ENCODE measurements at regions not wholly inside any gene's neighbourhood (a gene's known extent, or its start where the extent isn't known, plus 50 kb on each side); places are given as distances from the start of the nearest gene placed in this dataset.

DNA sequence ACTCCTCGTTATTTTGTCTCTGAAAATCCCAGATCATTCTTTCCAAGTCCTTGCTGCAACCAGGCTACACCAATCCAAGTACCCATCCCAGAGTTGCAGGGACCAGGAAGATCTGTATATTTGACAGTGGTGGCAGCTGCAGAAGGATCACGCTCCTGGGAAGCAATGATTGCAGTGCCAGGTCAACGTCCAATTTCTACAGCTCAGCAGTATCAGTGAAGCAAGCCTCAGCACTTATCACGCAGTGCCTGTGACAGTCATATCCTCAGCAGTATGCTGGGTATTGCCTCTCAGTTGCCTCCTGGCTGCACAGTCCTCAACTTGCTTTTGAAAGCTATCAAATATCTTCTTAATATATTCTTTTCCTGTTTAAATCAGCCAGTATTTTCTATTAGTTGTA lies 66.7 kb downstream of the BARHL2 start:
- DNase-seq, result no peak
- intact Hi-C loops (cut with DNase I), result no loop called here

DNA sequence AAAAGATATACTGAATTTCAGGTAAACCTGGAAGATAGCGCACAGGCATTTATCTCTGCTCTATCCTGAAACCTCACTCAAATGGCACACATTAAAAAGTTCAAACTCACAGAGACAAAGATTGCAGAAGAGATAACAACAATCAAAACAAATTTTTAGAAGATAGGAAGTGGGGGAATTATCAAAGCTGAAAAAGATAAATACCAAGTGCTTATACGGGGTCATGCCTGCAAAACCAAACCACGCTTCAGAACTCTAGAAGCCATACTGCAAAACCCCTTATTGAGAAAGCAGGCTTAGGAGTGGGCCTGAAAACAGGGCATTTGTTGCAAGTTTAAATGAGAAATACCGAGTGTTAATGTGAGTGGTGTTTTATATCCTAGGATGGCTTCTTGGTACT lies 76.8 kb downstream of the BARHL2 start:
- intact Hi-C loops (cut with DNase I), result no loop called here

DNA sequence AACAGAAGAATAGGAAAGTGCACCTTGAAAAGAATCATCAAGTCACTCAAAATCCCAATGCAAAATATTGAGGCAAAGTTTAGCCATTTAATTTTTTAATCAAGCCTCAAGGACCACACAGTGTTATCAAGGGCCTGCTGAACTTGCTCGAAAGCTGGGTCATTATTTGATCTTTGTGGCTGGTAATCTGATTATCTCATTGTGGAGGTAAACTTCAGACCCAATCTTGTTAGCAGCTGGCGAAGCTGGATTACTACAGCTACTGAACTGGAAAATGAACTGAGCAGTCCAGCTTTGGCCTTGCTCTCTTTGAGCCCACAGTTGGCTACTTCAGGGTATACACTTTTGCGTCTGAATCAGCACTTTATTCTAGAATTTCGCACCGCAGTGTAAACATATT lies 94.4 kb downstream of the BARHL2 start:
- intact Hi-C loops (cut with DNase I), result no loop called here
- DNase-seq, result no peak

More for the DNA sequence above, 76.8 kb downstream of the BARHL2 start:
- DNase-seq, result no peak

DNA sequence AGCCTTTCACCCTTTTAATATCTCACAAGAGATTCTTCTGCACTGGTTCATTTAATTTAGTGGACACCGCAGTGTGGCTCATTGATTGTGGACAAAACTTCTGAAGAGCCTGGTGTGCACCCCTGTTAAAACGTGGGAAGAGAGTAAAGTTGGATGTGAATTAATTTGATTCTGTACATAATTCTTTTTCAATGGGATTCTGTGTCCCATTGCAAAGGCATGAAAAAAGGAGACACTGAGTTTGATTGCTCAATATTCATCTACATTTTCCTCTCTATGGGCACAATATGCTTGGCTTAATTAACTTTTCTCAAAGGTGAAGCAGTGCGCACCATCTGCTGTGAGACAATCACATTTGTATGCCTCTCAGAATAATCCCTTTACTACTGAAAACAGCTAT lies 95.1 kb downstream of the BARHL2 start:
- intact Hi-C loops (cut with DNase I), result no loop called here
- DNase-seq, result no peak

DNA sequence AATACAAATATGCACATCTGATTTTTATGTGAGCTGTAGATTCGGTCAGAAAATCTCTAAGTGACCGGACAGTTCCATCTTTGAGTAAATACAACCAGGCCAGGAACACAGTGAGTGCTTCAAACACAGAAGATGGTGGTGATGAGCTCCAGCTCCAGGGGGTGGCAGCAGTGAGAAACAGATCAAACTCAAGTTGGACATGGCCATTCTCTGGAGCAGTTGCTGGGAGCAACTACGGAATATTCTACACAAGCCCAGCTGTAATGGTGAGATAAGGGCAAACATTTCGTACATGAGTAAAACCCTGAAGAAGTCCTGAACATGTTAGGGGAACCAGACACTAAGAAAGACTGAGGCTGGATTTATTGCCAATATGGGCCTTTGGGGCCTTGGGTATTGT lies 100.7 kb downstream of the BARHL2 start:
- peak in 20 of 42 donors; percentile 4 to 51 (median 22) for DNase-seq

DNA sequence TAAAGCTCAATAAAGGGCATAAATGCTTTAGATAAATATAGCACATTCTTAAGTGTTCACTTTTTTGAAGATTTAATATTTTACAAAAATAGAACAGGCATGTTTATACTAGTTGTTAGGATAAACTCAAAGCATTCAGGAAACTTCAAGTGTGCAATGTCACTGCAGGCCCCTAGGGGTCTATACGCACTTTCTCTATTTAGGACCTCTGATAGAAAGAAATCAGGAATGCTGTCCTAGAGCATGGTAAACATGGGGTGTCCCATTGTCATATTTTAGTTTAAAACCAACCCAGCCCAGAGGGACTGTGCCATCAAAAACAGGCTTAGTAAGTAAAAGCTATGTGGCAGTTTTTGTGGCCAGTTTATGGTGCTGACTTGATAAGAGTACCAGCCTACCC lies 102.2 kb downstream of the BARHL2 start:
- intact Hi-C loops (cut with DNase I), result no loop called here
- DNase-seq, result no peak

More for the DNA sequence above, 100.7 kb downstream of the BARHL2 start:
- intact Hi-C loops (cut with DNase I), result no loop called here

DNA sequence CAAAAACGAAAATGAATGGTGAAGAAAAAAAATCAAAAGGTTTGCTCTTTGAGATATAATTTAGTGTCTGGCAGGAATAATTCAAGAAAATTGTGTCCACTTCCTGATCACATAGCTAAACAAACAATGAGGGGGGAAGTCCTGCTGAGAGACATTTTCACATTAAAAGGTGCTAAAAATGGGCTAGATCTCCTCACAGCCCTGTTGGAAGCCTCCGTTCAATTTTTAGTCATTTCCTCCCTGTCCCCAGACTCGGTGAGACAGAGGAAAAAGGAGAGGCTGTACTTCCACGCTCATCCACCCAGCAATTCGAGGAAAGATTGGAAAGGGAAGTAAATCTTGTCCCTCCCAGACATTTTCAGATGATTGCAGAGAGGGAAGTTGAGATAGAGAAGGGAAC lies 103.7 kb downstream of the BARHL2 start:
- intact Hi-C loops (cut with DNase I), result no loop called here
- DNase-seq, result no peak

DNA sequence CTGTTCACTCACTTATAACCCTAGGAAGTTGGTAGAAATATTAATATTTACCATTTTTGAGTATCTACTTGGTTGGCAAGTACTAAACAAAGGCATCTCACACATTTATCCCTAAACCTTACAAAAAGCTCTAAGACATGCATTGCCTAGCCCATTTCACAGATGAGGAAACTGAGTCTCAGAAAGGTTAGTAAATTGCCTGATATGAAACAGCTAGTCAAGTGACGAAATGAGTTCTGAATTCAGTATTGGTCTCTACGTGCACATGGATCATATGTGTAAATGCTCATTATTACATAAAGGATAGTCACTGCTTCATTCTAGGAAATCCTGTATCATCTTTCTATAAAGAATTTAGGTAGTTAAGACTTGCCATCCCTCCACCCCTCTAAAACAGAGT lies 105.1 kb downstream of the BARHL2 start:
- DNase-seq, result no peak
- intact Hi-C loops (cut with DNase I), result no loop called here

DNA sequence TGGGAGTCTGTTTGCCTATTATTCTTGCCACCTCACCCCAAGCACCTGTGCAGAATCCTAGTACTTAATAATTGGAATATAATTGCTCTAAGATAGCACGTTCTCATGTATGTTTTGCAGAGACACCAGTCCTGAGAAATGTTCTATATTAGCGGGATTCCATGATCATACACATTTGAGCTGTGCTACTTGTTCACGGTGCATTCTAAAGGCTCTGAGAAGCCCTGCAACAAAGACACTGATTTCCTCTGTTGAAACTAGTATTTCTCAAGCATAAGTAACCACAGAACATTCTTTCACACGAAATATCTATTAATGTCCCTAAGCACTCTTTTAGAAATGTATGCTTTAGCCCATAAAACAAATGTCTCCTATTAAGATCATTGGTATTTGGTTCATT lies 109.4 kb downstream of the BARHL2 start:
- DNase-seq, result no peak
- intact Hi-C loops (cut with DNase I), result no loop called here

DNA sequence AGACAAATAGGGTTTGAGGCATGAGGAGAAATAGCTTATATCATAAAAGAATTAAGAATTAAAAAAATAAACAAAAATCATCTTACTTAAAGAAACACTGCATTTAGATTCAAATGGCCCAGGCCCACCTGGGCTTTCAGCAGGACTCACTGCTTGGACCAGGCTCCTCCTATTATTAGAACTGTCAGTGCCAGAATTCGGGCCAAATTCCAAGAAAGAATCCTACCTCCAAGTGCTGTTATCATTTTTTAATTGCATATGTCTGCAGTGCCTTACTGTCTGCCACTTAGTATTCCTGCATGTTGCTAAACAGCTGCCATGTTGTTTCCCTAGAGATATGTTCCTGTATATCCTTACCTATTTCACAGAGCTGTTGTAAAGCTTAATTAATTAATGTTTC lies 112.0 kb downstream of the BARHL2 start:
- no peak for DNase-seq
- intact Hi-C loops (cut with DNase I), result no loop called here

DNA sequence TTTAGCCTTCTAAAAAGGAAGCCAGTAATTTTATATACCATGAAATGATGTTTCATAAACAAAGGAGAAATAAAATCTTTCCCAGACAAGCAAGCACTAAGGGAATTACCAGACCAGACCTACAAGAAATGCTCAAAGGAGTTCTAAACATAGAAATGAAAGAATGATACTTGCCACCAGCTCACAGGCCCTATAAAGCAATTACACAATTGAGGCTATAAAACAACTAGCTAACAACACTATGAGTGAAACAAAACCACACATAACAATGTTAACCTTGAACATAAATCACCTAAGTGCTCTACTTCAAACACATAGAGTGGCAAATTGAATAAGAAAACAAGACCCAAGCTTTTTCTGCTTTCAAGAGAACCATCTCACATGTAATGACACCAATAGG lies 123.8 kb downstream of the BARHL2 start:
- DNase-seq, result no peak
- intact Hi-C loops (cut with DNase I), result no loop called here

DNA sequence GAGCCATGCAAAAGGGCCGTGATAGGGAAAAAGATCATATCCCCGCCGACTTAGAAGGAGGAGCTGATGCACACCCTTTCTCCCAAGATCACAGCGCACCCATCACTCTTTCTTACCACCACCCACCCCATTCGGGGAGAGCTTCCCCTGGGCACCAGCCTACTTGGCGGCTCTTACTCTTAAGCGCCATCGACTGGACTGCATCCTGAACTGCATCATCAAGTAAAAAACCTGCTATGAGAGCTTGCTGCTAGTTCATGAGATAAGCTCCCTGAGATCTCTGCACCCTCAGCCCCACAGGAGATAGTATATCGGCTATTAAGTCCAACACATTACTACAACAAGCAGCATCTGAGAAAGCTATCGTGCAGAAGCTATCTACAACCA lies 125.1 kb downstream of the BARHL2 start:
- DNase-seq, result no peak
- intact Hi-C loops (cut with DNase I), result no loop called here

DNA sequence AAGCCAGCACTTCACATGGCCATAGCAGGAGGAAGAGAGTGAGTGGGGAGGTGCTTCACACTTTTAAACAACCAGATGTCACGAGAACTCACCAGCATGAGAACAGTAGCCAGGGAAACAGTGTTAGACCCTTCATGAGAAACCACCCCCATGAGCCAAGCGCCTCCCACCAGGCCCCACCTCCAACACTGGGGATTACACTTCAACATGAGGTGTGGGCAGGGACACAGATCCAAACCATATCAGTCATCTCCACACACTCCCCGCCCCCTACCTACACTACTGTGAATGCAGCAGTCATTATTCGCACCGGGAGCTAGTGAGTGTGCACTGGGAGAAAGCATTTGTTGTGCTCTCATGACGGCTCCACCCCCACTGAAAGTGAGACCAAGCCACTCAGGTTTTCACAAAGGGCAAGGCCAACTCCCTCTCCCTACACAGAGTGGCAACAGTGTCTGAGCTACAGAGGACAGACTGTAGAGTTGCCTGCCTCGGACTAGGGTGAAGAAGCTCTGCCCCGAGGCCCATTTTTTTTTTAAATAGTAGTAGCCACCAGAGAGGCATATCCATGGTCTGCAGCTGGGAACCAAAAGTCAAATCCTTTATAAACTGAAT lies 125.6 kb downstream of the BARHL2 start:
- intact Hi-C loops (cut with DNase I), result no loop called here
- no peak for DNase-seq

DNA sequence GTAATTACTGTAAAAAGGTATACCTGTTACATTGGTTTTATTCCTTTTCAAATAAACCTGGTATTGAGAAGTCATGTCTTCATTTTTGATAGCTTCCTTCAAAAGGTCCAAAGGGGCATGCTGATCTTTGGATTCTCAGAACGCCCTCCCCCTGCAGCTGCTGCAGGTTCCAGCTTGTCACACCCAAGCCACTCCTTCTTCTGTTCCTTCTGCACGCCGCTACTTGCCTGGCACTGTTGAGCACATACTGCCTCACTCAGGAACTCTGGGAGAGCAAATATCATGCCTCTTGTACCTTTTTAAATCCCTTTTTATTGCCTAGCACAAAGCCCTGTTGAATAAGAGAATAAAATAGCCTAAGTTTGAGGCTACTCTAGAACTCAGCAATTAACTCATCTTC lies 136.9 kb downstream of the BARHL2 start:
- no peak for DNase-seq
- intact Hi-C loops (cut with DNase I), result loop anchor here (10.0 kb wide), 1 partner anchor 385 kb away; no protein-coding TSS in a partner anchor

DNA sequence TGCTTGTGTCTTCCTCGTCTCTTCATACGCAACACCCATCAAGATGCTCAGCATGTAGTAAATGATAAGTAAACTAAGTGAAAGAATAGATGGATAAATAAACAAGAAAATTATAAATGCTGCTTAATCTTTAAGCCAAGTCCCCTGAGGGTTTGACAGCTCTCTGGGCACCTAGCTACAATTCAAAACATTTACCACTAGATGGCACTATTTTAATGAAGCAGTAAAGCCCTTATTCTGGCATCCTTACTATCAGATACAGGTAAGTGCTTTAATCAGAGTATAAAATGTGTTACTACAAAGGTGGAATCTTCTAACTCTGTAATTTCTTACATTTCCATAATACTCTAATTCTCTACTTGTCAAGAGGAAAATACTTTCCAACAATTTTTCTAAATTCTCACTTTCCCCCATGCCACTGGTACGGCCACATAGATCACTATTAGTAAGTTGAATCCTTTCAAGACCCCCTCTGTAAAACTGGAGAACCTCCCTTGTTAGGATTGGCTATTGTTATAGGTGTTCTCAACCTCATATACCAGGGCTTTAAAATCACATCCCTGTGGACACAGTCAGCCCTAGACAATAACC lies 137.8 kb downstream of the BARHL2 start:
- DNase-seq, result peak in 1 of 42 donors; percentile 31
- intact Hi-C loops (cut with DNase I), result no loop called here

DNA sequence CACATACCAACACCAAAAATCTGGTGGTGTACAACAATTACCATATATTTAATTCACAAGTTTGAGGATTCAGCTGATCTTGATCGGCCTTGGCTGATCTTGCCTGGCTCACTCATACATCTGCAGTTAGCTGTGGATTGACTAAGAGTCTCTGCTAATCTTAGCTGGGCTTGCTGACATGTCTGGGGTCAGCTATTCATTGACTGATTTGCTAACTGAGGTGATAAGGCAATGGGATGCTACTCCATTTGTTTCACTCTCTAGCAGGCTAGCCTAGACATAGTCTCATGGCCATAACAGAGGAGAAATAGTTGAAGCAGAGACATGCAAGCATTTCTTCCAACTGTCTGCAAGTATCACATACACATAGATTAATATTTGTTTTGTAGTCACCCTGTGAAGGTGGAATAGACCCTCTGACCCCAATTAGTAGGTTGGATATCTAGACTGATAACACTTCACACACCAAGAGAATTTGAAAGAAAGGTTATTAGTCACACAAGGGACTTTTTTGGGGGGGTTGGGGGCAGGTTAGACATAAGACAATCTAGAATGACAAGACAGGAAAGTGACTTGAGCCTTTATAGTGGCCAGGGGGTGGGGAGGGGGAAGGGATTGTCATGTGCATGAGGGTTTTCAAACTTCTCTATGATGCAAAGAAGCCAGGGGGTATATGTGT lies 142.3 kb downstream of the BARHL2 start:
- intact Hi-C loops (cut with DNase I), result no loop called here
- DNase-seq, result no peak

DNA sequence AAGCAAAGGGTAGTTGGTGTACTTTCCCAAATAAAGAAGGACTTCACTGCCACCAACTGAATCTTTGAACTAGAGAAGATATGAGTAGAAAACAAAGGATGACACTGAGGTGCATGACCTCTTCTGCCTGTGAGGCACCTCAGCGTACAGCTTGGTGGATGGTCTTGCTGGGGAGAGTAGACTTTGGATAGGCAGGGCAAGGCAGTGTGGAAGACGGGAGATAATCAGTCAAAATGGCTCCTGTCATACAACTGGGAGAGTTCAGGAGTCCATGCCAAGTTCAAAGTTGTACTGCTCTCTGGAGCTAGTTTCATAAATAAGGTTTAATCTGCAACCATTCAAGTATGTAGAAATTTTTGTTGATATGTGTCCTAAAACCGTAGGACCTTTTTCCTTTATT lies 143.4 kb downstream of the BARHL2 start:
- no peak for DNase-seq
- intact Hi-C loops (cut with DNase I), result no loop called here

DNA sequence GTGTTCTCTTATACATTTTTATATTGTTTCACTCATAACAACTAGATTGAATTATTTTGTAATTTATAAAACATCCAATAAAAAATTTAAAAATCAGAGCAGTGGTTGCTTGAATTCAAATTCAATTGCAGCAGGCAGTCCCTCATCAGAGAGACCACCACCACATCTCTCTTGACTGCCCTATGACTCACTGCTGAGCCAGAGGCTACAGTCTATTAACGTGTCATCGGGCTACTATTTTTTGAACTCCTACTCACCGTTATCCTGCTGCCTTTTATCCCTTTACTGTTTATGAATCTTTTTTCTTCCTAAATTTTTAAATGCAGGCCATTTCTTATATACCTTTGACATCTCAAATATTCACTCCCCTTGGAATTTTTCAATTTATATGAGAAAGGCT lies 144.7 kb downstream of the BARHL2 start:
- intact Hi-C loops (cut with DNase I), result no loop called here
- DNase-seq, result no peak

DNA sequence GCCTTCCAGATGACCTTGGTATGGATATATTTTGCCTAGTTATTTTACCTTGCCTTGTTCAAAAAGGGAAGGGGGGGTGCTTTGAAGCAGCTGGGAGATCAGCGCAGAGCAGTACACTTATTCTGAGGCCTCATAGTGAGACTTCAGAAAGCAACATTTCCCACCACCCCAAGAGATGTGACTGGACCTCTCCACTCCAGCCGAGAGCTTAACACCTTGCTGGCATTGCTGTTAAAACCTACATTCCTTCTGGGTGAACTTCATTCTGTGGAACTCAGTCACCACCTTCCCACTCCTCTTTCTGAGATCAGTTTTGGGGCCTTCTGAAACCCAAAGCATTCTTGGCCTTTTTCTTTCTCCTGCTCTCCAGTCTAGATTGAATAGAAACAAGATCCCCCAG lies 148.7 kb downstream of the BARHL2 start:
- DNase-seq, result no peak
- intact Hi-C loops (cut with DNase I), result no loop called here

DNA sequence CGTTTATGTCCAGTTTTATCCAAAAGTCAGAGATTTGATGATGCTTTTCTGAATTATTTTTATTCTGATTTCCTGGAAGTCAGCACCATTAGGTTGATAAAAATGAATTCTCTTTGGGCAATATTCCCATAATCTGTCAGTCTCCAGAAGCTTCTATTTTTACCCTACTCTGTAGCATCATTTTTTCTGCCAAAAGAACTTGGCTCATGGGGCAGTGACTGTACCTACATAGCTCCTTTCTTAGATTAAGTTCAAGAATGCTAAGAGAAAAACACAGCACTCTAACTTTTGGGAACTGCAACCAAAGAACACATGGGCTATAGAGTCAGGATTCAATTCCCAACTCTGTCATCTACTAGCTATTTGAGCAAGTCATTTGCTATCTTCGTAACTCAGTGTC lies 152.9 kb downstream of the BARHL2 start:
- no peak for DNase-seq
- intact Hi-C loops (cut with DNase I), result no loop called here

DNA sequence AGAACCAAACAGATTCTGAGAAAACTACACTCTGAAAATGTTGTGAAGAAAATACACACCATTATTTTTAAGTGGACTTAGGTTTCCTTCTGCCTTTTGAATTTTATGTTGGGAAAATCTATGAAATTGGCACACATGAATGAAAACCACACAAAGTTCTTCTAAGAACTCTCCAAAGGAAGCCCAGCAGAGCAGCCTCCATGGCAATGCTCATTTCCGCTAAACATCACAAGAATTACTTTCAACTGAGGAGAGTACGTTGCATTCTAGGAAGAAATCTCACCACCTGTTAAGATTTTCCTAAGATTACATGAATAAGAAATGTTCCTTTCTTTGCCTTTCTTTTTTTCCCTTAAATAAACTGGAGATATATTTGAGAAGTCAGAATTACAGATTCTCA lies 154.2 kb downstream of the BARHL2 start:
- no peak for DNase-seq
- intact Hi-C loops (cut with DNase I), result no loop called here

All from head of caudate nucleus (tissue), 42 donors.